Uterus (tissue), 2 donors: ENCODE measurements at regions not wholly inside any gene's neighbourhood (a gene's known extent, or its start where the extent isn't known, plus 50 kb on each side); places are given as distances from the start of the nearest gene placed in this dataset.

ENCODE experiments used
- CTCF ChIP-seq, 4 experiments: fragments of 200-600 bp in 2 of 4; fragments of 450-650 bp in 2 of 4; sonication (generic) in 2 of 4; IDR thresholded peaks; one replicate each; pipeline ENCODE4 v1.5.1; 2016 to 2019; ENCODE audit warnings: antibody characterized with exemption in 4 of 4, mild to moderate bottlenecking in 2 of 4, moderate library complexity in 1 of 4
- POLR2A ChIP-seq, 2 donors: fragments of 450-650 bp; IDR thresholded peaks; one replicate each; pipeline ENCODE4 v1.6.1; 2016; ENCODE audit warnings: antibody characterized with exemption in 2 of 2, mild to moderate bottlenecking in 1 of 2, moderate library complexity in 1 of 2

GRCh38 chr15:38685686-38686339, 121.2 kb upstream of the RASGRP1 start:
- TF ChIP-seq CTCF (IDR thresholded peaks at IDR 0.05) = no peak
- TF ChIP-seq POLR2A (IDR thresholded peaks at IDR 0.05) = no peak
